HUES48 (cell line): ENCODE measurements at regions not wholly inside any gene's neighbourhood (a gene's known extent, or its start where the extent isn't known, plus 50 kb on each side); places are given as distances from the start of the nearest gene placed in this dataset.

Experiments
- H3K27ac ChIP-seq: one replicate; pipeline ENCODE4 v1.7.0; 2013; ENCODE audit warnings: low read depth, low read length, inconsistent platforms
- H3K27me3 ChIP-seq: 2 replicates; pipeline ENCODE4 v1.6.1; 2013; ENCODE audit warnings: mild to moderate bottlenecking, low read length; ENCODE audit not compliant: control insufficient read depth, insufficient read depth
- H3K36me3 ChIP-seq: 2 replicates; pipeline ENCODE4 v1.6.1; 2013; ENCODE audit warnings: low read length; ENCODE audit not compliant: control insufficient read depth, insufficient read depth
- H3K4me1 ChIP-seq: 2 replicates; pipeline ENCODE4 v1.6.1; 2013; ENCODE audit warnings: mild to moderate bottlenecking, low read length; ENCODE audit not compliant: control insufficient read depth, insufficient read depth
- H3K4me3 ChIP-seq: 2 replicates; pipeline ENCODE4 v1.5.1; 2013; ENCODE audit warnings: mild to moderate bottlenecking, low read depth, low read length
- H3K9ac ChIP-seq: 2 replicates; pipeline ENCODE4 v1.6.1; 2013; ENCODE audit warnings: mild to moderate bottlenecking, low read depth, low read length, moderate library complexity
- H3K9me3 ChIP-seq: 2 replicates; pipeline ENCODE4 v1.6.1; 2013; ENCODE audit warnings: low read length; ENCODE audit not compliant: control insufficient read depth, insufficient read depth

DNA sequence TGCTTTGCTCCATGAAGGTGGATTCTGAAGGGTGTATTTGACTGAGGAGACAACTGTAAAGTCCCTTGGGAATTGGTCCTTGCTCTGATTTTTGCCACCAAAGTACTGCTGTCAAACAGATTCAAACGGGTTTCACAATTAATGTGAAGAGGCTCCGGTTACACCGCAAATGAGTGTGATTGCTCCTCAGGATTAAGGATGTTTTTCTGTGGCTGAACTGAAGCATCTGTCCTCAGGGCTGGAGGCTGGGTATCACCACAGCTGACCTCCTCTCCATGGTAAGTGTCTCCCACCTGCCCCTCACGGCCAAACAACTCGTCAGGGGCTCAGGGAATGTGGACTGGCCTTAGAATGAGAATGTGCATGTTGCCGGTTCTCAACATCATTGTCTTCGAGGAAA is 130.4 kb upstream of the NDUFV2 start:
- Histone ChIP-seq H3K9me3 (no peaks in the 10 kb centered on the region), H3K36me3 (no peaks in the 10 kb centered on the region), H3K4me1 (peaks cover 13% of the 10 kb centered on the region), H3K4me3 (no peak overlapping the region), H3K27ac (no peak overlapping the region), H3K9ac (no peak overlapping the region), H3K27me3 (no peaks in the 10 kb centered on the region)

DNA sequence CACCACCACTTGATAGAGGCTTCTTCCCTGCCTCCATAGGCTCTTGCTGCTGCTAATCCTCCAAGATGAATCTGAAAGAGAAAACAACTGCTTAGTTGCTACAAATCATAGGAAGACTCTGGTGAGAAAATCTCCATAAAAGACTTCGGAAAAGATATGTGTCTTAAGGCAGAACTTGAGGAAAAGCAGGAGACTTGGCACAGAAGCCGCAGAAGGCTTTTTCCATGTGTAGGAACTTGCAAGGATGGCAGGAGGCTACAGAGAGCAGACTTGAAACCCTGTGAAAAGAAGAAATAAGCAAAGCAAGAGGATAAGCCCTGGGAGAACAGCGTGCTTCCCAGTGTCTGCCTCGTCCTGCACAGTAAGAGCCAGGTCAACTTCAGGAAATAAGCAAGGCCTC is 128.2 kb upstream of the NDUFV2 start:
- no peaks in the 10 kb centered on the region for H3K36me3 ChIP-seq
- H3K4me3 ChIP-seq = no peak overlapping the region
- H3K27me3 ChIP-seq = no peaks in the 10 kb centered on the region
- H3K4me1 ChIP-seq = peaks cover 24% of the 10 kb centered on the region
- H3K9me3 ChIP-seq = no peaks in the 10 kb centered on the region
- H3K9ac ChIP-seq = no peak overlapping the region
- H3K27ac ChIP-seq = no peak overlapping the region

DNA sequence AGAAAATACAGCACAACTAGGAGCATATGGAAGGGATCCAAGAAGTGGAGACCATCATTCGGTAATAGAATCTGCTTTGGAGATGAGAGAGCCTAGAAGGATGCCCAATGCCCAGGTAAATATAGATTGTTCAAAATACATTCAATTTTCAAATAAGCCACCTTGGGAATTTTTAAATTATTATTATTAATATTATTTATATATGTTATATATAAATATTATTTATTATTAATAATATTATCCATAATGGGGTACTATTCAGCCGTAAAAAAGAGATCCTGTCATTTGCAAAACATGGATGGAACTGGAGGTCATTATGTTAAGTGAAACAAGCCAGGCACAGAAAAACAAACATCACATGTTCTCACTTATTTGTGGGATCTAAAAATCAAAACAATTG is 127.8 kb upstream of the NDUFV2 start:
- no peak overlapping the region for H3K9ac ChIP-seq
- H3K9me3 ChIP-seq = no peaks in the 10 kb centered on the region
- peaks cover 24% of the 10 kb centered on the region for H3K4me1 ChIP-seq
- no peaks in the 10 kb centered on the region for H3K36me3 ChIP-seq
- no peak overlapping the region for H3K27ac ChIP-seq
- H3K4me3 ChIP-seq = no peak overlapping the region
- H3K27me3 ChIP-seq = no peaks in the 10 kb centered on the region

DNA sequence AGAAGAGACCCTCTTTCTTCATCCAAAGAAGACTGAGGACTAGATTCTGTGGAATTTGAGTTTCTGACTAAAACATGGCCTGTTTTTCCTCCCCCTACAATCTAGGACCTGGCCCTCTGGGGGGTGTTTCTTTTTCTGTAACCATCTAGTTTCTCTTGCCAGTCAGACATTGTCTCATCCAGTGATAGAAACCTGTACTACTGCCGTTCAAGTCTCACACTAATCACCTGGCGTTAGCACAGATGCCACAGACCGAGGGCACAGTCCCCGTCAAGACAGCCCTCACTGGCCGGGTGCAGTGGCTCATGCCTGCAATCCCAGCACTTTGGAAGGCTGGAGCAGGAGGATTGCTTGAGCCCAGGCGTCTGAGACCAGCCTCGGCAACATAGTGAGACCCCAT is 126.9 kb upstream of the NDUFV2 start:
- Histone ChIP-seq H3K27ac (no peak overlapping the region), H3K36me3 (no peaks in the 10 kb centered on the region), H3K27me3 (no peaks in the 10 kb centered on the region), H3K4me3 (no peak overlapping the region), H3K4me1 (peaks cover 25% of the 10 kb centered on the region), H3K9ac (no peak overlapping the region), H3K9me3 (no peaks in the 10 kb centered on the region)

DNA sequence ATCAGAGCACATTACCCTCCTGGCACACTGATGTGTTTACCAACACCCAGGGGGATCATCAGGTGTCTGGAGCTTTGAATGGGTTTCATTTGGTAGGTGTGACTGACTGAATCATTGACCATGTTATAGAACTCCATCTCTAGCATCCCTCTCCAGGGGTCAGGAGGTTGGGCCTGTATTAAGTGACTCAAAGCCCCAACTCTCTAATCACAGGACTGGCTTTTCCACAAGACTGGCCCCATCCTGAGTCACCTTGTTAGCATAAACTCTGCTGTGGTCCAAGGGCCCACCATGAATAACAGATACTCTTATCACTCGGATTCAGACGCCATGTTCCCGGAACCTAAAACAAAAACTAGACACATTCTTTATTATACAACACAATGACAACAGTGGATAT is 125.9 kb upstream of the NDUFV2 start:
- Histone ChIP-seq H3K9me3 (no peaks in the 10 kb centered on the region), H3K27me3 (no peaks in the 10 kb centered on the region), H3K4me1 (peaks cover 32% of the 10 kb centered on the region), H3K9ac (no peak overlapping the region), H3K36me3 (no peaks in the 10 kb centered on the region), H3K27ac (peak overlapping the region; percentile 65), H3K4me3 (no peak overlapping the region)

DNA sequence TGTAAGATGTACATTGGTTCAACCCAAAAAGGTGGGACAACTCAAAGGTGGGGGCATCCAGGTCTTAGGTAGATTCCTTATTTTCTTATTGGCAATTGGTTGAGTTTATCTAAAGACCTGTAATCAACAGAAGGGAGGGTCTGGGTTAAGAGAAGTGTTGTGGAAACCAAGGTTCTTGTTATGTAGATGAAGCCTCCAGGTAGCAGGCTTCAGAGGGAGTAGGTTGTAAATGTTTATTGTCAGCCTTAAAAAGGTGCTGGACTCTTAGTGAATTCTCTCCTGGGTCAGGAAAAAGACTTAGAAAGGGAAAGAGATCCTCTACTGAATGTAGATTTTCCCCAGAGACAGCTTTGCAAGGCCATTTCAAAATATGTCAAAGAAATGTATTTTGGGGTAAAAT is 125.3 kb upstream of the NDUFV2 start:
- Histone ChIP-seq H3K4me3 (no peak overlapping the region), H3K36me3 (no peaks in the 10 kb centered on the region), H3K27me3 (no peaks in the 10 kb centered on the region)

DNA sequence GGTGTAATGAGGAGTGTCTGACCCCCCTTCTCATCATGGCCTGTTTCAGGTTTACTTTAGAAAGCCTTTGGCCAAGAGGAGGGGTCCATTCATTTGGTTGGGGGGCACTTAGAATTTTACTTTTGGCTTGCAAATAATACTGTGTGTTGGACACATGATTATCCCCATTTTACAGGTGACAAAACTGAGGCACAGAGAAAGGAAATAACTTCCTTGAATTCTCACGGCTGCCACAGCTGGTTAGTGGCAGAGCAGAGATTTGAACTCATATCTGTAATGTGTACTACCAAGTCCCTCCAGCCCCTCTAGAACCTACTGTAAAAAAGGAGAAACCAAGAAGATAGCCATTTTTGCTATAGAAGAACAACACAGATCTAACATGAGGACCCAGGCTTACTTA is 124.8 kb upstream of the NDUFV2 start:
- H3K9ac ChIP-seq = no peak overlapping the region
- H3K27me3 ChIP-seq = no peaks in the 10 kb centered on the region
- no peaks in the 10 kb centered on the region for H3K9me3 ChIP-seq
- peaks cover 32% of the 10 kb centered on the region for H3K4me1 ChIP-seq
- peak overlapping the region; percentile 65 for H3K27ac ChIP-seq
- no peak overlapping the region for H3K4me3 ChIP-seq
- H3K36me3 ChIP-seq = no peaks in the 10 kb centered on the region

More for the DNA sequence above, 125.3 kb upstream of the NDUFV2 start:
- H3K4me1 ChIP-seq = peaks cover 32% of the 10 kb centered on the region
- H3K9ac ChIP-seq = no peak overlapping the region
- H3K27ac ChIP-seq = peak overlapping the region; percentile 65
- no peaks in the 10 kb centered on the region for H3K9me3 ChIP-seq

DNA sequence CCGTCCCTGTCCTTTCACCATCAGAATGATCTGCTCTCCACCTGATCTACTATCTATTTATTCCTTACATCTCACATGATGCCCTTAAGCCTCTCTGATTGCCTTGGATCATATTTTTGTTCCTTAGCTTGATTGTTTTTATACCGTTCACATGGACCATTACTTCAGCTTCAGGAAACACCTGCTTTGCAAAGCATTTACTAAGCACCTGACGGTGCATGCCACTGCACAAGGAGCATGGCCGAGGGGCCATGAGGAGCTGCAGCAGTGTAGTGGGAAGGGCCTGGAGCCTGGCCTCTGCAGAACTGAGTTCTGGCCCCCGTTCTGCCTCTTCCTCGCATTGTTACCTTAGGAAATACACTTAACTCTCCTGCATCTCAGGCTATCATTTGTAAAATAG is 124.1 kb upstream of the NDUFV2 start:
- Histone ChIP-seq H3K27ac (no peak overlapping the region), H3K9ac (no peak overlapping the region), H3K27me3 (no peaks in the 10 kb centered on the region), H3K9me3 (no peaks in the 10 kb centered on the region), H3K4me3 (no peak overlapping the region), H3K4me1 (peaks cover 32% of the 10 kb centered on the region), H3K36me3 (no peaks in the 10 kb centered on the region)

DNA sequence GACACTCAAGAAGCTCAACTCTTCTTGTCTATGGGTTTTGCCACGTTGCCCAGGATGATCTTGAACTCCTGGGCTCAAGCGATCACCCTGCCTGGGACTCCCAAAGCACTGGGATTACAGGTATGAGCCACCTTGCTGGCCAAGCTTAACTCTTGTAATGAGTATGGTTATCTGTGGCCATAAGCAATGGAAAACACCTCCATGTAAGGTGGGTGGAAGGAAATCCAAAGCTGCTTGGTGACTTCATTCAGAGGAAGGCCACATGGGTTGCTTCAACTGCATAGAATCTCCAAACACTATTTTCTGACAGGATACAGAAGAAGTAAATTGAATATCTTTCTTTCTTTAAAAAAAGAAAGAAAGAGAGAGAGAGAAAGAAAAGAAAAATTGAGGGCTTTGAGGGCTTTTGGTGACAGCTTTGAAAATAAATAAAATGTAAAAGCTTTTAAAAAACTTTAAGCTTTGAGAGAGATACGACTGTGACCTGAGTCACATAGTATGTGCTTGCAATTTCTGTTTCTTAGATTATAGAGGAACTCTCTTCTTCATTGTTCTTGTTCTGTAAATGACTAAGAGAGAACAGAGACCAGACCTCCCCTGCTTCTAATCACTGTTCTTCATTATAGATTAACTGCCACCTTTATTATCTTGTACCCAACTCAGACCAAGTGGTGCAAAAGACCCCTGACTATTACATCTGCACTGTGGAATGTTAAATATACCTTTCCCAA is 123.1 kb upstream of the NDUFV2 start:
- no peak overlapping the region for H3K4me3 ChIP-seq
- peaks cover 32% of the 10 kb centered on the region for H3K4me1 ChIP-seq
- no peak overlapping the region for H3K27ac ChIP-seq
- no peak overlapping the region for H3K9ac ChIP-seq
- H3K36me3 ChIP-seq = no peaks in the 10 kb centered on the region
- no peaks in the 10 kb centered on the region for H3K9me3 ChIP-seq
- H3K27me3 ChIP-seq = no peaks in the 10 kb centered on the region

DNA sequence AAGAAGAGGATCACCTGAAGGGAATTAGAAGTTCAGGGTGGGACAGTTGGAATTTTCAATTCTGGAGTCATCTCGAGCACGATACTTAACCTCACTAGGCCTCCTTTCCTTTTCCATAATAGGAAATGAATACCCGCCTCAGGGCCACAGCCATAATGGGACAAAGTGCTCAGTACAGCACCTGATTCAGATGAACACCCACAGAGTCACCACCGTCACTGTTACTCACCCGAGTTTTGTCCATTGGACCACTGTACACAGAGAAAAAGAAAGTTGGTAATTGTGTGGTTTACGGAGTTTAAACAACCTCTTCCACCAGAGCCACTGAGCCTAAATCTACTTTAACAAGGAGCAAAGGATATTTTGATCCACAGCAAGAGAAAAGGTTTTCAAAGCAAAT is 122.0 kb upstream of the NDUFV2 start:
- H3K27ac ChIP-seq = peak overlapping the region; percentile 49
- H3K27me3 ChIP-seq = no peaks in the 10 kb centered on the region
- H3K9me3 ChIP-seq = no peaks in the 10 kb centered on the region
- peaks cover 32% of the 10 kb centered on the region for H3K4me1 ChIP-seq
- H3K9ac ChIP-seq = no peak overlapping the region
- no peak overlapping the region for H3K4me3 ChIP-seq
- no peaks in the 10 kb centered on the region for H3K36me3 ChIP-seq

DNA sequence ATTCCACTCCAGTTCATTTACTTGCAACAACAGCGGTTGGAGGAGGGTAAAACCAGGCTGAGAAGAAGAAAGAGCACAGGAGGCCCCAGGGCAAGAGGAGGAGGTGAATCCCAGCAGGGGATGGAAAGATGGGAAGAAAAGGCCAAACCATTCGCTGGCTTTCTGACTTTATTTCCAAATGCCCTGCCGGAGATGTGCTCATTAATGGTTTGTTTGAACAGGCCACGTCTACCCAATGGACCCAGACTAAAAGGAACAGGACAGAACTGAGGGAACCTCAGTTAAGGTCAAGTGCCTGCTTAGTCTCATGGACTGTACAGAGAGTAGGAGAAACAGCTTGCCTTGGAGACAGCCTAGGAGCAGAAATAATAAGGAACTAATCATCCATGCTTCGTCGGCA is 121.6 kb upstream of the NDUFV2 start:
- Histone ChIP-seq H3K9me3 (no peaks in the 10 kb centered on the region), H3K27me3 (no peaks in the 10 kb centered on the region), H3K4me1 (peaks cover 32% of the 10 kb centered on the region), H3K36me3 (no peaks in the 10 kb centered on the region), H3K4me3 (no peak overlapping the region), H3K9ac (no peak overlapping the region), H3K27ac (peak overlapping the region; percentile 49)
